RWPE2 (cell line): ENCODE measurements at regions not wholly inside any gene's neighbourhood (a gene's known extent, or its start where the extent isn't known, plus 50 kb on each side); places are given as distances from the start of the nearest gene placed in this dataset.

ENCODE experiments used
- ATAC-seq: fragments of 200-7000 bp; cut with Tn5 transposase; 3 replicates; pipeline ENCODE4 v1.9.1; 2021; ENCODE audit warnings: low read depth
- DNase-seq: peaks from one replicate; pipeline ENCODE4 v3.0.0-alpha.2; 2020; ENCODE audit warnings: low spot score
- H3K27ac ChIP-seq: fragments of 450-650 bp; 2 replicates; pipeline ENCODE4 v1.5.1; 2017; ENCODE audit warnings: mild to moderate bottlenecking; ENCODE audit not compliant: poor library complexity, severe bottlenecking
- H3K27me3 ChIP-seq: fragments of 250-450 bp; sonication (Bioruptor Pico); 2 replicates; pipeline ENCODE4 v1.5.1; 2021; ENCODE audit warnings: mild to moderate bottlenecking, moderate library complexity; ENCODE audit not compliant: insufficient read depth, poor library complexity, severe bottlenecking
- H3K36me3 ChIP-seq: fragments of 250-450 bp; sonication (Bioruptor Pico); 2 replicates; pipeline ENCODE4 v1.5.1; 2020; ENCODE audit warnings: low read depth, mild to moderate bottlenecking, moderate library complexity
- H3K4me1 ChIP-seq: fragments of 250-450 bp; sonication (Bioruptor Pico); 2 replicates; pipeline ENCODE4 v1.5.1; 2021; ENCODE audit warnings: mild to moderate bottlenecking, moderate library complexity; ENCODE audit not compliant: insufficient read depth, poor library complexity, severe bottlenecking
- H3K4me3 ChIP-seq: fragments of 250-450 bp; sonication (Bioruptor Pico); 2 replicates; pipeline ENCODE4 v1.5.1; 2021; ENCODE audit warnings: mild to moderate bottlenecking, moderate library complexity; ENCODE audit not compliant: severe bottlenecking
- H3K9me3 ChIP-seq: fragments of 250-450 bp; sonication (Bioruptor Pico); 2 replicates; pipeline ENCODE4 v1.5.1; 2021; ENCODE audit warnings: mild to moderate bottlenecking, moderate library complexity; ENCODE audit not compliant: severe bottlenecking
- TF ChIP-seq, protein P1 (sequence below): fragments of 450-650 bp; IDR thresholded peaks from one replicate; pipeline ENCODE4 v1.5.1; 2017; ENCODE audit warnings: mild to moderate bottlenecking, moderate library complexity; ENCODE audit not compliant: poor library complexity, severe bottlenecking

DNA sequence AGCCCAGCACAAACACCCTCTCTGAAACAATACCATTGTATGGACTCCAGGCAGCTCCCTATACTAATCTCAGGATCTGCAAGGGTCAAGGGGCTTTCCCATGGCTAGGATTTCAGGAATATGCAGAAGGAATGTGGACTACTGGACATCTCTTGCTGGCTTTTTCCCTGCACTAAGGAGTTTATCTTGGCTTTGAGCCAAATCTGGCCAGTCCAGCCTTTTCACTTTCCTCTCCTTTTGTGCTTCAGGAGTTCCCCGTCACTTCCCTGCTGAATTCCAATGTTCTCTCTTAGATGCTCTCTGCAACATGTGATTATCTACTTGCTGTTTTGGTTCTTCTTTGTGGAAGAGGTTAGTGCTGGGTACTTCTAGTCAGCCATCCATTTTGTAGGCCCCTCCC, 568.2 kb downstream of the HDGFL1 start:
- Histone ChIP-seq H3K27me3 (peaks cover 3% of the 10 kb centered on the region), H3K4me3 (no peak overlapping the region), H3K4me1 (no peaks in the 10 kb centered on the region), H3K27ac (no peak overlapping the region), H3K9me3 (peaks cover 2% of the 10 kb centered on the region), H3K36me3 (no peaks in the 10 kb centered on the region)
- no peak for DNase-seq
- no peak for ATAC-seq
- TF ChIP-seq, protein P1, sequence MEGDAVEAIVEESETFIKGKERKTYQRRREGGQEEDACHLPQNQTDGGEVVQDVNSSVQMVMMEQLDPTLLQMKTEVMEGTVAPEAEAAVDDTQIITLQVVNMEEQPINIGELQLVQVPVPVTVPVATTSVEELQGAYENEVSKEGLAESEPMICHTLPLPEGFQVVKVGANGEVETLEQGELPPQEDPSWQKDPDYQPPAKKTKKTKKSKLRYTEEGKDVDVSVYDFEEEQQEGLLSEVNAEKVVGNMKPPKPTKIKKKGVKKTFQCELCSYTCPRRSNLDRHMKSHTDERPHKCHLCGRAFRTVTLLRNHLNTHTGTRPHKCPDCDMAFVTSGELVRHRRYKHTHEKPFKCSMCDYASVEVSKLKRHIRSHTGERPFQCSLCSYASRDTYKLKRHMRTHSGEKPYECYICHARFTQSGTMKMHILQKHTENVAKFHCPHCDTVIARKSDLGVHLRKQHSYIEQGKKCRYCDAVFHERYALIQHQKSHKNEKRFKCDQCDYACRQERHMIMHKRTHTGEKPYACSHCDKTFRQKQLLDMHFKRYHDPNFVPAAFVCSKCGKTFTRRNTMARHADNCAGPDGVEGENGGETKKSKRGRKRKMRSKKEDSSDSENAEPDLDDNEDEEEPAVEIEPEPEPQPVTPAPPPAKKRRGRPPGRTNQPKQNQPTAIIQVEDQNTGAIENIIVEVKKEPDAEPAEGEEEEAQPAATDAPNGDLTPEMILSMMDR: no peak

DNA sequence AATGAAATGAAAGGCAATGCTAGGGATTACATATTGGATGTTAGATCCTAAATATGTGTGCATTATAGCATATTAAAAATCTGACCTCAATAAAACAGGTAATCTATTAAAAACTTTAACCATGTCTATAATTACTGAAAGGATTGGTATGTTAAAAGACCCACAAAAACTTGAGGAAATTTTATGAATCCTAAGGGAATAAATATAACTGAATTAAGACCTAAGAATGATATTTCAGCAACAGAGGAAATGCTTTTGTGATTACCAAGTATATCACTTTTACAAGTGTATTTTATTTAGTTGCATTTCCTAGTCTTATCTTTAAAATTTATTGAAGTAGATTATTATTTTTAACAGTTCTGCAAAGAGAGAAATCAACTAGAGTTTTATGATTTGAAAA, 571.5 kb downstream of the HDGFL1 start:
- Histone ChIP-seq H3K4me3 (no peak overlapping the region), H3K36me3 (no peaks in the 10 kb centered on the region), H3K9me3 (peaks cover 2% of the 10 kb centered on the region), H3K27ac (no peak overlapping the region), H3K27me3 (peaks cover 3% of the 10 kb centered on the region), H3K4me1 (no peaks in the 10 kb centered on the region)
- DNase-seq: no peak
- TF ChIP-seq, protein P1: no peak
- no peak for ATAC-seq

DNA sequence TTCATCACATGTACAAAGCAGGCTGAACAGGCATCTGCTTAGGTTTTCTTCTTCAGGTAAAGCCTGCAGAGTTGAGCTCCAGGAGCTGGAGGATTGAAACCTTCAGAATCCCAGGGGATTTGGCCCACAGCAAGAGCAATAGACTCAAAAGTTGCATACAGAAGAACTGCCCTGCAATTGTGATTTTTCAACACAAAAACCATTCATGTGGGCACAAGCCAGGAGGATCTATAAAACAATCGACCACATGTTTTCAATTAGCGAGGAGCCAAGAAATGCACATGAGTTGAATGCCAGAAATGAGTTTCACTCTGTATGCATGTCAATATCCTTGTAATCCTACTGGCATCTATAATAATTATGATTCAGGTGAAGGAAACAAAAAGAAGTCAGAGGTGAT, 576.4 kb downstream of the HDGFL1 start:
- no peak overlapping the region for H3K4me3 ChIP-seq
- no peaks in the 10 kb centered on the region for H3K9me3 ChIP-seq
- no peak for ATAC-seq
- H3K27me3 ChIP-seq: peaks cover 3% of the 10 kb centered on the region
- H3K4me1 ChIP-seq: no peaks in the 10 kb centered on the region
- DNase-seq: no peak
- H3K36me3 ChIP-seq: no peaks in the 10 kb centered on the region
- H3K27ac ChIP-seq: no peak overlapping the region
- TF ChIP-seq, protein P1: no peak

DNA sequence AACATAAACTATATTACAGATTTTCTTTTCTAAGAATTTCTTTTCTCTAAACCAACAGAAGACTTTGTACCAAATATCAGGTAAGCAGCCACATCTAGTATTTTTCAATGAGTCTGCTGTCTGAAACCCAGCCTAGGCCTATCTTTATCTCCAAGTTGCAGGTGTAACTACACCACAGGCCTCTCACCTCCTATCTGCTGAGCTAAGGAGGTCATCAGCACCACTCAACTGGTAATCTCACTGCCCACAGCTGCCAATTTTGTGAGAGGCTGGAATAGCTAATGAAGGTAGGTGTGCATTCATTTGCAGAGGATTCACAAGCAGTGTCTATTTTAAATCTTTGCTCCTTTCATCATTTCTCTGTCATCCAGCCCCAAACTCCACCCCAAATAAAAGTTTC, 584.8 kb downstream of the HDGFL1 start:
- no peaks in the 10 kb centered on the region for H3K4me1 ChIP-seq
- no peak overlapping the region for H3K27ac ChIP-seq

DNA sequence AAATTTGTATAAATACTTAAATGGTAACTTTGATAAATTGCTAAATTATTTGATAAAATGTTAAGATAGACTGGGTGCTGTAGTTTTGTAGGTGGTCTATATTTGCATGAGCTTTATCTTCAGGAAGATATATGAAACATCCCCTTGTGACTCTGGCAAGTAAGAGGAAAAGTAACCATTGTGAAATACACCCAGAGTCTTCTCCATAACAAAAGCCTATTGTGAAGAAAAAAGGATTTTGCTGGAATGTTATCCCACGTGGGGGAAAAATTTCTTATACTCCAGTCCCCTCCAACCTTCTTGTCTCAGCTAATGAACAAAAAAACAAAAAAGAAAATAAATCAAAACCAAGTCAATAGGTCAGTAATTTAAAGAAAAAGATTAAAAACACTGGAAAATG, 600.7 kb downstream of the HDGFL1 start:
- H3K4me3 ChIP-seq: no peak overlapping the region
- no peak for ATAC-seq
- H3K36me3 ChIP-seq: no peaks in the 10 kb centered on the region
- peaks cover 20% of the 10 kb centered on the region for H3K4me1 ChIP-seq
- H3K9me3 ChIP-seq: no peaks in the 10 kb centered on the region
- no peaks in the 10 kb centered on the region for H3K27me3 ChIP-seq
- TF ChIP-seq, protein P1: no peak
- no peak overlapping the region for H3K27ac ChIP-seq
- no peak for DNase-seq

More for the DNA sequence above, 584.8 kb downstream of the HDGFL1 start:
- Histone ChIP-seq H3K4me3 (no peak overlapping the region), H3K9me3 (no peaks in the 10 kb centered on the region), H3K36me3 (no peaks in the 10 kb centered on the region), H3K27me3 (no peaks in the 10 kb centered on the region)
- TF ChIP-seq, protein P1: no peak
- ATAC-seq: no peak
- DNase-seq: no peak
